Prostate gland (tissue), 2 donors: ENCODE measurements at regions not wholly inside any gene's neighbourhood (a gene's known extent, or its start where the extent isn't known, plus 50 kb on each side); places are given as distances from the start of the nearest gene placed in this dataset.

Experiments
- DNase-seq: peaks from one replicate; pipeline ENCODE4 v3.0.0-alpha.2; 2019; ENCODE audit warnings: low spot score
- H3K27ac ChIP-seq, 2 donors: fragments of 200-600 bp; sonication (generic); 2 replicates each; pipeline ENCODE4 v1.5.1; 2017 to 2019
- H3K27me3 ChIP-seq: fragments of 200-600 bp; sonication (generic); replicated peaks from 2 replicates; pipeline ENCODE4 v1.5.1; 2019; ENCODE audit not compliant: insufficient read depth
- H3K36me3 ChIP-seq, 2 donors: fragments of 200-600 bp; sonication (generic); 1 replicate in 1 of 2; 2 replicates in 1 of 2; pipeline versions ENCODE4 v1.5.1 to v1.8.1; 2017 to 2019
- H3K4me1 ChIP-seq: fragments of 200-600 bp; sonication (generic); replicated peaks from 2 replicates; pipeline ENCODE4 v1.5.1; 2019
- H3K4me3 ChIP-seq, 2 donors: fragments of 200-600 bp; sonication (generic); 2 replicates each; pipeline ENCODE4 v1.5.1; 2017 to 2019
- H3K9me3 ChIP-seq: fragments of 200-600 bp; sonication (generic); 2 replicates; pipeline ENCODE4 v1.5.1; 2017
- CTCF ChIP-seq, 4 experiments: fragments of 200-600 bp in 2 of 4; fragments of 450-650 bp in 2 of 4; sonication (generic) in 2 of 4; IDR thresholded peaks; 1 replicate in 3 of 4; 2 replicates in 1 of 4; pipeline ENCODE4 v1.5.1; 2016 to 2019; ENCODE audit warnings: antibody characterized with exemption in 4 of 4, mild to moderate bottlenecking in 2 of 4, moderate library complexity in 2 of 4
- POLR2A ChIP-seq: fragments of 450-650 bp; IDR thresholded peaks from one replicate; pipeline ENCODE4 v1.6.1; 2016; ENCODE audit warnings: antibody characterized with exemption, mild to moderate bottlenecking
- POLR2AphosphoS5 ChIP-seq: sonication (generic); formaldehyde crosslinking; IDR thresholded peaks from one replicate; pipeline ENCODE4 v1.6.1; 2017; ENCODE audit warnings: antibody characterized with exemption
- WGBS: methylation state at CpG from one replicate; pipeline ENCODE4 v1.1.5; 2018; 5-methylcytosine and 5-hydroxymethylcytosine counted together
- intact Hi-C: fragments of 100-400 bp; cut with DNase I; formaldehyde crosslinking; loops from one replicate; pipeline ENCODE4 v1.14.2; 2022

GRCh38 chr11:12321217-12321937, 56.0 kb upstream of the PARVA start:
- Histone ChIP-seq H3K27ac (no peak overlapping the region), H3K4me3 (no peak overlapping the region), H3K4me1 (no peaks in the 10 kb centered on the region), H3K36me3 (no peaks in the 10 kb centered on the region), H3K9me3 (no peaks in the 10 kb centered on the region), H3K27me3 (no peaks in the 10 kb centered on the region)
- intact Hi-C loops, result no loop called here
- TF ChIP-seq POLR2AphosphoS5 (no peak), POLR2A (no peak), CTCF (IDR thresholded peaks at IDR 0.05) (no peak)
- no peak for DNase-seq
- WGBS, result 92% methylated on average over 8 of the region's 8 CpGs

DNA sequence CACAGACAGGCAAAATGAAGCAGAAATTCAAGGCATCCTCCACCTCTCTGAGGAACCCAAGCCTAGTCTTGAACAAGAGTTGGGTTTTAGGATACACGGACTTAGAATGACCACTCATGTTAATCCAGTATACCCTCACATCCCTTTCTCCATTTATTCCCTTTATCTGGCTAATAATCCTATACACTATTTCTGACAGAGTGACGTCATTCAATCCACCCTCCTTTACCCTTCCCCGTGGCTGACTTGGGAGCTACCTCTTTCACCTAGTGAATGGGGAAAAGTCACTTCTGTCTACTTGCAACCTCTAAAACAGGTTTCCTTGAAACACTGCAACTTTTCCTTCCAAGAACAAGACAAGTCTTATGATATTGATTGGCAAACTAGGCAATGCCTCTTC, 52.8 kb upstream of the PARVA start:
- H3K27ac ChIP-seq, result no peak overlapping the region
- H3K9me3 ChIP-seq, result no peaks in the 10 kb centered on the region
- no peak for TF ChIP-seq CTCF (IDR thresholded peaks at IDR 0.05)
- no peak for TF ChIP-seq POLR2AphosphoS5
- no peak for TF ChIP-seq POLR2A
- no peaks in the 10 kb centered on the region for H3K4me1 ChIP-seq
- no peak overlapping the region for H3K4me3 ChIP-seq
- intact Hi-C loops, result no loop called here
- DNase-seq, result no peak
- no peaks in the 10 kb centered on the region for H3K27me3 ChIP-seq
- 95% methylated on average over 3 of the region's 3 CpGs for WGBS
- no peaks in the 10 kb centered on the region for H3K36me3 ChIP-seq
